ENCODE measurements at regions not wholly inside any gene's neighbourhood (a gene's known extent, or its start where the extent isn't known, plus 50 kb on each side); places are given as distances from the start of the nearest gene placed in this dataset.

DNA sequence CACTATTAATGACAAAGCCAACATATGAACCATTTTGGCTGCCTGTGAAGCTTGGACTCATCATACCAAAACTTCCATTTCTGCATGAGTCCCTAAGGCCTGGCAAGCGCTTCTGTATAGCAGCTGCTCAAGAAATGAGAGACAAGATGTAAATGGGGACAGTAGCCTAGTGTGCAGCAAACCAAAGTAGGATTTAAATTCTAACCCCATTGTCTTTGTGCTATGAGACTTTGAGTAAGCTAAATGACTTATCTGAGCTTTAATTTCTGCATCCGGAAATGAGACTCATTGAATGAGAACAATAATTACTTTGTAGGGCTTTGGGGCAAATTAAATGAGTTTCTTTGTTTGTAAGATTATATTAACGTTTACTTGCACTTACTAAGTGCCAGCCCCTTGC lies 536.4 kb upstream of the CDH7 start:
- TF ChIP-seq, protein P1, sequence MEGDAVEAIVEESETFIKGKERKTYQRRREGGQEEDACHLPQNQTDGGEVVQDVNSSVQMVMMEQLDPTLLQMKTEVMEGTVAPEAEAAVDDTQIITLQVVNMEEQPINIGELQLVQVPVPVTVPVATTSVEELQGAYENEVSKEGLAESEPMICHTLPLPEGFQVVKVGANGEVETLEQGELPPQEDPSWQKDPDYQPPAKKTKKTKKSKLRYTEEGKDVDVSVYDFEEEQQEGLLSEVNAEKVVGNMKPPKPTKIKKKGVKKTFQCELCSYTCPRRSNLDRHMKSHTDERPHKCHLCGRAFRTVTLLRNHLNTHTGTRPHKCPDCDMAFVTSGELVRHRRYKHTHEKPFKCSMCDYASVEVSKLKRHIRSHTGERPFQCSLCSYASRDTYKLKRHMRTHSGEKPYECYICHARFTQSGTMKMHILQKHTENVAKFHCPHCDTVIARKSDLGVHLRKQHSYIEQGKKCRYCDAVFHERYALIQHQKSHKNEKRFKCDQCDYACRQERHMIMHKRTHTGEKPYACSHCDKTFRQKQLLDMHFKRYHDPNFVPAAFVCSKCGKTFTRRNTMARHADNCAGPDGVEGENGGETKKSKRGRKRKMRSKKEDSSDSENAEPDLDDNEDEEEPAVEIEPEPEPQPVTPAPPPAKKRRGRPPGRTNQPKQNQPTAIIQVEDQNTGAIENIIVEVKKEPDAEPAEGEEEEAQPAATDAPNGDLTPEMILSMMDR (IDR thresholded peaks at IDR 0.05; ENCODE audit: borderline replicate concordance, extremely low read depth, low read length, poor library complexity, severe bottlenecking) = no peak
- no peak for TF ChIP-seq EZH2 (IDR thresholded peaks at IDR 0.05; ENCODE audit: borderline replicate concordance, low read depth, low read length, severe bottlenecking)

Data from DND-41 (cell line).